HG03135 (cell line): ENCODE measurements at regions not wholly inside any gene's neighbourhood (a gene's known extent, or its start where the extent isn't known, plus 50 kb on each side); places are given as distances from the start of the nearest gene placed in this dataset.
A peak's percentile ranks its signal among the peaks of the same experiment; 100 is the strongest.

Experiments
- ATAC-seq: cut with Tn5 transposase; IDR thresholded peaks from one replicate; pipeline ENCODE4 v1.9.1; 2021; ENCODE audit warnings: mild to moderate bottlenecking, moderate library complexity; ENCODE audit not compliant: unreplicated experiment

GRCh38 chr11:15378941-15379340, 264.2 kb downstream of the INSC start:
- ATAC-seq = no peak

- ATAC-seq = no peak
Observed at GRCh38 chr11:15379483-15379882, 264.8 kb downstream of the INSC start.

GRCh38 chr11:15390857-15391256, 276.1 kb downstream of the INSC start:
- no peak for ATAC-seq

GRCh38 chr11:15396778-15397177, 282.1 kb downstream of the INSC start:
- ATAC-seq = no peak

- ATAC-seq = no peak
Observed at GRCh38 chr11:15406851-15407351, 292.2 kb downstream of the INSC start.

- ATAC-seq = no peak
Observed at GRCh38 chr11:15412054-15412453, 297.3 kb downstream of the INSC start.

- no peak for ATAC-seq
Observed at GRCh38 chr11:15418921-15419320, 304.2 kb downstream of the INSC start.

- no peak for ATAC-seq
Observed at GRCh38 chr11:15419696-15420095, 305.0 kb downstream of the INSC start.

- no peak for ATAC-seq
Observed at GRCh38 chr11:15430381-15430780, 315.7 kb downstream of the INSC start.

GRCh38 chr11:15434529-15434928, 319.8 kb downstream of the INSC start:
- no peak for ATAC-seq

- no peak for ATAC-seq
Observed at GRCh38 chr11:15446315-15446714, 331.6 kb downstream of the INSC start.

- ATAC-seq = no peak
Observed at GRCh38 chr11:15446929-15447328, 332.2 kb downstream of the INSC start.

- no peak for ATAC-seq
Observed at GRCh38 chr11:15451713-15452112, 337.0 kb downstream of the INSC start.

- ATAC-seq = no peak
Observed at GRCh38 chr11:15453211-15453765, 338.6 kb downstream of the INSC start.

- ATAC-seq = no peak
Observed at GRCh38 chr11:15468466-15468865, 353.7 kb downstream of the INSC start.

GRCh38 chr11:15471048-15471894, 356.5 kb downstream of the INSC start:
- no peak for ATAC-seq

GRCh38 chr11:15471895-15472799, 357.4 kb downstream of the INSC start:
- no peak for ATAC-seq

GRCh38 chr11:15473954-15474837, 359.5 kb downstream of the INSC start:
- ATAC-seq = peak; percentile 70

- no peak for ATAC-seq
Observed at GRCh38 chr11:15476371-15476917, 361.7 kb downstream of the INSC start.

- no peak for ATAC-seq
Observed at GRCh38 chr11:15481871-15482270, 367.1 kb downstream of the INSC start.
